ENCODE measurements at regions not wholly inside any gene's neighbourhood (a gene's known extent, or its start where the extent isn't known, plus 50 kb on each side); places are given as distances from the start of the nearest gene placed in this dataset.

- Histone ChIP-seq H3K79me2 (ENCODE audit: insufficient read depth, low read depth, low read length) (no peaks in the 10 kb centered on the region), H3K27ac (ENCODE audit: low read depth, low read length, poor library complexity, severe bottlenecking) (peak overlapping the region; percentile 50), H3K9me2 (ENCODE audit: insufficient read depth, low read length) (no peaks in the 10 kb centered on the region), H4K20me1 (ENCODE audit: insufficient read depth, low read length) (no peaks in the 10 kb centered on the region), H3K36me3 (ENCODE audit: insufficient read depth, low read length) (no peaks in the 10 kb centered on the region), H3K4me3 (ENCODE audit: low read depth, low read length, poor library complexity, severe bottlenecking) (peak overlapping the region; percentile 20), H3K9me3 (ENCODE audit: low read length) (no peaks in the 10 kb centered on the region), H3K4me2 (ENCODE audit: low read length) (peak overlapping the region; percentile 44), H3K4me1 (ENCODE audit: insufficient read depth, low read length, poor library complexity, severe bottlenecking) (peaks cover 57% of the 10 kb centered on the region), H2AFZ (ENCODE audit: low read length) (peak overlapping the region; percentile 10; the same call in 1 of the 2 replicates)
- TF ChIP-seq CTCF (conservative IDR thresholded peaks at IDR 0.05; ENCODE audit: low read length): no peak
- no peak for TF ChIP-seq EZH2phosphoT487 (IDR thresholded peaks at IDR 0.05; ENCODE audit: borderline replicate concordance, low read depth, low read length)
- peak; percentile 88 for DNase-seq (ENCODE audit: low spot score)
- CTCF ChIA-PET (ENCODE audit: unreplicated experiment): no interaction called here
- POLR2A ChIA-PET: interaction anchor here (0.5 kb wide), 1 partner anchor 66 kb away, joined by 3 read pairs; no protein-coding TSS in a partner anchor
- intact Hi-C loops (cut with micrococcal nuclease; ENCODE audit: unreplicated experiment): no loop called here
- BruUV-seq (replicated peaks): TSS peak; percentile 75
These were observed 59.8 kb upstream of the CHST15 start for GRCh38 chr10:124153023-124153826.

- intact Hi-C loops (cut with micrococcal nuclease; ENCODE audit: unreplicated experiment): no loop called here
- POLR2A ChIA-PET: interaction anchor here (0.5 kb wide), 2 partner anchors 65 to 590 kb away, joined by 3 read pairs; no protein-coding TSS in a partner anchor
- H3K4me3 ChIP-seq (ENCODE audit: low read depth, low read length, poor library complexity, severe bottlenecking): peak overlapping the region; percentile 20
These were observed 59.0 kb upstream of the CHST15 start for GRCh38 chr10:124152139-124153022.

More at GRCh38 chr10:124152139-124153022, 59.0 kb upstream of the CHST15 start:
- Histone ChIP-seq H3K79me2 (ENCODE audit: insufficient read depth, low read depth, low read length) (no peaks in the 10 kb centered on the region), H3K4me1 (ENCODE audit: insufficient read depth, low read length, poor library complexity, severe bottlenecking) (peaks cover 64% of the 10 kb centered on the region), H3K27ac (ENCODE audit: low read depth, low read length, poor library complexity, severe bottlenecking) (peak overlapping the region; percentile 50), H3K9me3 (ENCODE audit: low read length) (no peaks in the 10 kb centered on the region), H3K4me2 (ENCODE audit: low read length) (peak overlapping the region; percentile 44), H3K36me3 (ENCODE audit: insufficient read depth, low read length) (no peaks in the 10 kb centered on the region), H4K20me1 (ENCODE audit: insufficient read depth, low read length) (no peaks in the 10 kb centered on the region), H2AFZ (ENCODE audit: low read length) (peak overlapping the region; percentile 10; the same call in 1 of the 2 replicates), H3K9me2 (ENCODE audit: insufficient read depth, low read length) (no peaks in the 10 kb centered on the region)
- no TSS peak for BruUV-seq (replicated peaks)
- TF ChIP-seq CTCF (conservative IDR thresholded peaks at IDR 0.05; ENCODE audit: low read length) (no peak), EZH2phosphoT487 (IDR thresholded peaks at IDR 0.05; ENCODE audit: borderline replicate concordance, low read depth, low read length) (no peak)
- DNase-seq (ENCODE audit: low spot score): no peak
- CTCF ChIA-PET (ENCODE audit: unreplicated experiment): no interaction called here
